ENCODE measurements at regions not wholly inside any gene's neighbourhood (a gene's known extent, or its start where the extent isn't known, plus 50 kb on each side); places are given as distances from the start of the nearest gene placed in this dataset.

DNA sequence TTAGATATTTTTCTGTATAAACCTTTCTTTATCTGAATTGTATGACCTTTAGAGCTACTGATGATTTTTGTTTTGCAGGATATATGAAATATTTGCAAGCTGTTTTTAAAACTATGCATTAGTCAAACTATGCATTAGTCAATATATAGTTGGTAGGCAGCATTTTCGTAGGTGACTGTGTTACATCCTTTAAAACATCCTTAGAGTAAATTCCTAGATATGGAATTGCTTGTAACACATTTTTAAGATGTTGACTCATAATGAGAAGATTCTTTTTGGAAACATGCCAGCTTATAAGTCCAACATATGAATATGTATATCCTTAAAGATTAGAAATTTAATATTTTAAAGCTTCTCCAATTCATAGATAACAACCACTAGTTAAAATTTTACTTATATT lies 1768.5 kb downstream of the PCDH7 start:
- Histone ChIP-seq H3K36me3 (ENCODE audit: control insufficient read depth in 1 of 2, insufficient read depth in 2 of 2, low read length in 2 of 2) (no peaks in the 10 kb centered on the region), H3K4me3 (replicated peaks in 1 of 2; ENCODE audit: low read depth in 1 of 2, low read length in 2 of 2) (no peak overlapping the region), H3K4me1 (ENCODE audit: control insufficient read depth in 1 of 2, insufficient read depth in 2 of 2, low read length in 2 of 2) (no peaks in the 10 kb centered on the region), H3K27me3 (ENCODE audit: insufficient read depth, low read length) (no peaks in the 10 kb centered on the region), H3K9me3 (ENCODE audit: control insufficient read depth in 1 of 2, insufficient read depth in 1 of 2, low read depth in 1 of 2, low read length in 2 of 2) (no peaks in the 10 kb centered on the region), H2AFZ (ENCODE audit: low read depth, low read length, poor library complexity, severe bottlenecking) (no peak overlapping the region), H4K20me1 (ENCODE audit: insufficient read depth) (no peaks in the 10 kb centered on the region), H3K4me2 (ENCODE audit: low read length) (no peak overlapping the region), H3K27ac (ENCODE audit: low read depth, low read length) (no peak overlapping the region), H3K9me2 (ENCODE audit: insufficient read depth) (no peaks in the 10 kb centered on the region), H3K79me2 (ENCODE audit: insufficient read depth, low read length) (no peaks in the 10 kb centered on the region), H3K9ac (ENCODE audit: low read length) (no peak overlapping the region)
- DNase-seq (ENCODE audit: low read depth, low spot score) (no peak), ATAC-seq (no peak)
- no TSS peak for BruUV-seq (replicated peaks)
- TF ChIP-seq SIN3A (IDR thresholded peaks at IDR 0.05; ENCODE audit: low read depth) = no peak
- no peak for TF ChIP-seq TCF7L2 (IDR thresholded peaks at IDR 0.05; ENCODE audit: borderline replicate concordance, extremely low read depth, insufficient read depth, insufficient read length)
- TF ChIP-seq EZH2 (IDR thresholded peaks at IDR 0.05) = no peak
- ChIA-PET CTCF (no interaction called here), RAD21 (ENCODE audit: low non-redundant PET in 1 of 2, low total read pairs in 2 of 2, uncharacterized antibody in 2 of 2, unreplicated experiment in 2 of 2) (no interaction called here), POLR2A (no interaction called here)
- intact Hi-C loops (cut with micrococcal nuclease) = no loop called here

DNA sequence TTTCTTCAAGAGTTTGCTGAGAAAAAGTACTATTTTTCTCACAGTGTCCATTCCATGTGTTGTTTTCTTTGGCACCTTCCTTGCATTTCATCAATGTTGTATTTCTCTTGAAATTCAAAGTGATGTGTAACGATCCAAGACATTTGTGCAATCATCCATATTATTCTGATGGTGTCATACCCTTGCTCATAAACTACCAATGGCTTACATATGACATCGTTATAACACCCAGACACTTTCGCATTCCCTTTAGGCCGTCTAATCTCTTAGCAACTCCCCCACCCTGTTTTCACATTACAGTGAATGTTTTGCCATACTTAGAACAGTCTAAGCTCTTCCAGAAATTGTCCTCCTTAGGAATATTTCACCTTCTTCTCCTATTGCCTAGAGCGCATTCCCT lies 1779.0 kb downstream of the PCDH7 start:
- Histone ChIP-seq H3K79me2 (ENCODE audit: insufficient read depth, low read length) (no peaks in the 10 kb centered on the region), H3K27ac (ENCODE audit: low read depth, low read length) (no peak overlapping the region), H3K4me2 (ENCODE audit: low read length) (no peak overlapping the region), H3K4me3 (replicated peaks in 1 of 2; ENCODE audit: low read depth in 1 of 2, low read length in 2 of 2) (no peak overlapping the region), H2AFZ (ENCODE audit: low read depth, low read length, poor library complexity, severe bottlenecking) (no peak overlapping the region), H3K9ac (ENCODE audit: low read length) (no peak overlapping the region), H4K20me1 (ENCODE audit: insufficient read depth) (no peaks in the 10 kb centered on the region), H3K9me3 (ENCODE audit: control insufficient read depth in 1 of 2, insufficient read depth in 1 of 2, low read depth in 1 of 2, low read length in 2 of 2) (no peaks in the 10 kb centered on the region), H3K9me2 (ENCODE audit: insufficient read depth) (no peaks in the 10 kb centered on the region; the same call in 1 of the 2 replicates), H3K27me3 (ENCODE audit: insufficient read depth, low read length) (no peaks in the 10 kb centered on the region), H3K36me3 (ENCODE audit: control insufficient read depth in 1 of 2, insufficient read depth in 2 of 2, low read length in 2 of 2) (no peaks in the 10 kb centered on the region), H3K4me1 (ENCODE audit: control insufficient read depth in 1 of 2, insufficient read depth in 2 of 2, low read length in 2 of 2) (no peaks in the 10 kb centered on the region)
- no peak for TF ChIP-seq FOSL1 (IDR thresholded peaks at IDR 0.05; ENCODE audit: low read depth)
- TF ChIP-seq CBX3 (IDR thresholded peaks at IDR 0.05; ENCODE audit: low read depth) = no peak
- TF ChIP-seq TCF7L2 (IDR thresholded peaks at IDR 0.05; ENCODE audit: borderline replicate concordance, extremely low read depth, insufficient read depth, insufficient read length) = no peak
- TF ChIP-seq, protein P1, sequence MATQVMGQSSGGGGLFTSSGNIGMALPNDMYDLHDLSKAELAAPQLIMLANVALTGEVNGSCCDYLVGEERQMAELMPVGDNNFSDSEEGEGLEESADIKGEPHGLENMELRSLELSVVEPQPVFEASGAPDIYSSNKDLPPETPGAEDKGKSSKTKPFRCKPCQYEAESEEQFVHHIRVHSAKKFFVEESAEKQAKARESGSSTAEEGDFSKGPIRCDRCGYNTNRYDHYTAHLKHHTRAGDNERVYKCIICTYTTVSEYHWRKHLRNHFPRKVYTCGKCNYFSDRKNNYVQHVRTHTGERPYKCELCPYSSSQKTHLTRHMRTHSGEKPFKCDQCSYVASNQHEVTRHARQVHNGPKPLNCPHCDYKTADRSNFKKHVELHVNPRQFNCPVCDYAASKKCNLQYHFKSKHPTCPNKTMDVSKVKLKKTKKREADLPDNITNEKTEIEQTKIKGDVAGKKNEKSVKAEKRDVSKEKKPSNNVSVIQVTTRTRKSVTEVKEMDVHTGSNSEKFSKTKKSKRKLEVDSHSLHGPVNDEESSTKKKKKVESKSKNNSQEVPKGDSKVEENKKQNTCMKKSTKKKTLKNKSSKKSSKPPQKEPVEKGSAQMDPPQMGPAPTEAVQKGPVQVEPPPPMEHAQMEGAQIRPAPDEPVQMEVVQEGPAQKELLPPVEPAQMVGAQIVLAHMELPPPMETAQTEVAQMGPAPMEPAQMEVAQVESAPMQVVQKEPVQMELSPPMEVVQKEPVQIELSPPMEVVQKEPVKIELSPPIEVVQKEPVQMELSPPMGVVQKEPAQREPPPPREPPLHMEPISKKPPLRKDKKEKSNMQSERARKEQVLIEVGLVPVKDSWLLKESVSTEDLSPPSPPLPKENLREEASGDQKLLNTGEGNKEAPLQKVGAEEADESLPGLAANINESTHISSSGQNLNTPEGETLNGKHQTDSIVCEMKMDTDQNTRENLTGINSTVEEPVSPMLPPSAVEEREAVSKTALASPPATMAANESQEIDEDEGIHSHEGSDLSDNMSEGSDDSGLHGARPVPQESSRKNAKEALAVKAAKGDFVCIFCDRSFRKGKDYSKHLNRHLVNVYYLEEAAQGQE (IDR thresholded peaks at IDR 0.05; ENCODE audit: low read depth) = no peak
- no peak for TF ChIP-seq POLR2AphosphoS5 (IDR thresholded peaks at IDR 0.05; ENCODE audit: low read depth, low read length)
- no peak for TF ChIP-seq SIN3A (IDR thresholded peaks at IDR 0.05; ENCODE audit: low read depth)
- no peak for TF ChIP-seq ZFX (IDR thresholded peaks at IDR 0.05)
- TF ChIP-seq SRF (IDR thresholded peaks at IDR 0.05; ENCODE audit: low read depth) = no peak
- no peak for TF ChIP-seq POLR2A (IDR thresholded peaks at IDR 0.05; ENCODE audit: borderline replicate concordance, extremely low read depth, insufficient read depth, insufficient read length)
- TF ChIP-seq JUND (IDR thresholded peaks at IDR 0.05) = no peak
- TF ChIP-seq YY1 (IDR thresholded peaks at IDR 0.05; ENCODE audit: extremely low read depth, insufficient replicate concordance, low read depth, low read length) = no peak
- no peak for TF ChIP-seq CEBPB (IDR thresholded peaks at IDR 0.05; ENCODE audit: low read depth)
- no peak for TF ChIP-seq EGR1 (IDR thresholded peaks at IDR 0.05; ENCODE audit: low read depth)
- no peak for TF ChIP-seq ZNF274 (IDR thresholded peaks at IDR 0.05; ENCODE audit: low read depth, low read length)
- TF ChIP-seq, protein P2, sequence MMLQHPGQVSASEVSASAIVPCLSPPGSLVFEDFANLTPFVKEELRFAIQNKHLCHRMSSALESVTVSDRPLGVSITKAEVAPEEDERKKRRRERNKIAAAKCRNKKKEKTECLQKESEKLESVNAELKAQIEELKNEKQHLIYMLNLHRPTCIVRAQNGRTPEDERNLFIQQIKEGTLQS (IDR thresholded peaks at IDR 0.05) = no peak
- TF ChIP-seq, protein P3, sequence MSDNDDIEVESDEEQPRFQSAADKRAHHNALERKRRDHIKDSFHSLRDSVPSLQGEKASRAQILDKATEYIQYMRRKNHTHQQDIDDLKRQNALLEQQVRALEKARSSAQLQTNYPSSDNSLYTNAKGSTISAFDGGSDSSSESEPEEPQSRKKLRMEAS (IDR thresholded peaks at IDR 0.05) = no peak
- no peak for TF ChIP-seq SP1 (IDR thresholded peaks at IDR 0.05; ENCODE audit: low read depth)
- no peak for TF ChIP-seq EZH2 (IDR thresholded peaks at IDR 0.05)
- no peak for TF ChIP-seq RAD21 (IDR thresholded peaks at IDR 0.05; ENCODE audit: low read depth)
- RAD21 ChIA-PET (ENCODE audit: low non-redundant PET in 1 of 2, low total read pairs in 2 of 2, uncharacterized antibody in 2 of 2, unreplicated experiment in 2 of 2) = no interaction called here
- ATAC-seq = no peak
- CTCF ChIA-PET = no interaction called here
- POLR2A ChIA-PET = no interaction called here
- intact Hi-C loops (cut with micrococcal nuclease) = no loop called here
- DNase-seq (ENCODE audit: low read depth, low spot score) = no peak
- BruUV-seq (replicated peaks) = no TSS peak

All from HCT116 (cell line).